K562 (cell line): ENCODE measurements at regions not wholly inside any gene's neighbourhood (a gene's known extent, or its start where the extent isn't known, plus 50 kb on each side); places are given as distances from the start of the nearest gene placed in this dataset.

Experiments
- TF ChIP-seq, protein P1 (sequence below): fragments of 450-650 bp; IDR thresholded peaks from 2 replicates; pipeline ENCODE4 v1.6.1; 2016; ENCODE audit warnings: mild to moderate bottlenecking, moderate library complexity

DNA sequence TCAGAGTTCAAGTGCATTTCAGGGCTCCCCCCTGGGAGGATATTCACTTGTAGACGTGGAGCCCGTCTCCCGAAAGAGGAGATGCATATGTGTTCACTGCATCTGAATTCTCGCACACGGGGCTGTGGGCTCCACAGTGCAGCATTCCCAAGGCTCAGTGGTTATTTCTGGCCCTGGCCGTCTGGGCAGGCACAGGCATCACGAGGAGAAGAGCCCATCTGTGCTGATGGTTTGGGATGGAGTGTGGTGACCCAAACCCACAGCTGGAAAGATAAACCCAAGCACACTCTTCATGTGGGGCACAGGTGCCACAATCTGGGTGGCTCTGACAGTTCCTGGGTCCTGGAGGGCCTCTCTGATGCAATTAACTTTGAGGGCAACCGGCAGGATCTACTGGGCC is 242.1 kb downstream of the TSHZ3 start (continued):
- TF ChIP-seq, protein P1, sequence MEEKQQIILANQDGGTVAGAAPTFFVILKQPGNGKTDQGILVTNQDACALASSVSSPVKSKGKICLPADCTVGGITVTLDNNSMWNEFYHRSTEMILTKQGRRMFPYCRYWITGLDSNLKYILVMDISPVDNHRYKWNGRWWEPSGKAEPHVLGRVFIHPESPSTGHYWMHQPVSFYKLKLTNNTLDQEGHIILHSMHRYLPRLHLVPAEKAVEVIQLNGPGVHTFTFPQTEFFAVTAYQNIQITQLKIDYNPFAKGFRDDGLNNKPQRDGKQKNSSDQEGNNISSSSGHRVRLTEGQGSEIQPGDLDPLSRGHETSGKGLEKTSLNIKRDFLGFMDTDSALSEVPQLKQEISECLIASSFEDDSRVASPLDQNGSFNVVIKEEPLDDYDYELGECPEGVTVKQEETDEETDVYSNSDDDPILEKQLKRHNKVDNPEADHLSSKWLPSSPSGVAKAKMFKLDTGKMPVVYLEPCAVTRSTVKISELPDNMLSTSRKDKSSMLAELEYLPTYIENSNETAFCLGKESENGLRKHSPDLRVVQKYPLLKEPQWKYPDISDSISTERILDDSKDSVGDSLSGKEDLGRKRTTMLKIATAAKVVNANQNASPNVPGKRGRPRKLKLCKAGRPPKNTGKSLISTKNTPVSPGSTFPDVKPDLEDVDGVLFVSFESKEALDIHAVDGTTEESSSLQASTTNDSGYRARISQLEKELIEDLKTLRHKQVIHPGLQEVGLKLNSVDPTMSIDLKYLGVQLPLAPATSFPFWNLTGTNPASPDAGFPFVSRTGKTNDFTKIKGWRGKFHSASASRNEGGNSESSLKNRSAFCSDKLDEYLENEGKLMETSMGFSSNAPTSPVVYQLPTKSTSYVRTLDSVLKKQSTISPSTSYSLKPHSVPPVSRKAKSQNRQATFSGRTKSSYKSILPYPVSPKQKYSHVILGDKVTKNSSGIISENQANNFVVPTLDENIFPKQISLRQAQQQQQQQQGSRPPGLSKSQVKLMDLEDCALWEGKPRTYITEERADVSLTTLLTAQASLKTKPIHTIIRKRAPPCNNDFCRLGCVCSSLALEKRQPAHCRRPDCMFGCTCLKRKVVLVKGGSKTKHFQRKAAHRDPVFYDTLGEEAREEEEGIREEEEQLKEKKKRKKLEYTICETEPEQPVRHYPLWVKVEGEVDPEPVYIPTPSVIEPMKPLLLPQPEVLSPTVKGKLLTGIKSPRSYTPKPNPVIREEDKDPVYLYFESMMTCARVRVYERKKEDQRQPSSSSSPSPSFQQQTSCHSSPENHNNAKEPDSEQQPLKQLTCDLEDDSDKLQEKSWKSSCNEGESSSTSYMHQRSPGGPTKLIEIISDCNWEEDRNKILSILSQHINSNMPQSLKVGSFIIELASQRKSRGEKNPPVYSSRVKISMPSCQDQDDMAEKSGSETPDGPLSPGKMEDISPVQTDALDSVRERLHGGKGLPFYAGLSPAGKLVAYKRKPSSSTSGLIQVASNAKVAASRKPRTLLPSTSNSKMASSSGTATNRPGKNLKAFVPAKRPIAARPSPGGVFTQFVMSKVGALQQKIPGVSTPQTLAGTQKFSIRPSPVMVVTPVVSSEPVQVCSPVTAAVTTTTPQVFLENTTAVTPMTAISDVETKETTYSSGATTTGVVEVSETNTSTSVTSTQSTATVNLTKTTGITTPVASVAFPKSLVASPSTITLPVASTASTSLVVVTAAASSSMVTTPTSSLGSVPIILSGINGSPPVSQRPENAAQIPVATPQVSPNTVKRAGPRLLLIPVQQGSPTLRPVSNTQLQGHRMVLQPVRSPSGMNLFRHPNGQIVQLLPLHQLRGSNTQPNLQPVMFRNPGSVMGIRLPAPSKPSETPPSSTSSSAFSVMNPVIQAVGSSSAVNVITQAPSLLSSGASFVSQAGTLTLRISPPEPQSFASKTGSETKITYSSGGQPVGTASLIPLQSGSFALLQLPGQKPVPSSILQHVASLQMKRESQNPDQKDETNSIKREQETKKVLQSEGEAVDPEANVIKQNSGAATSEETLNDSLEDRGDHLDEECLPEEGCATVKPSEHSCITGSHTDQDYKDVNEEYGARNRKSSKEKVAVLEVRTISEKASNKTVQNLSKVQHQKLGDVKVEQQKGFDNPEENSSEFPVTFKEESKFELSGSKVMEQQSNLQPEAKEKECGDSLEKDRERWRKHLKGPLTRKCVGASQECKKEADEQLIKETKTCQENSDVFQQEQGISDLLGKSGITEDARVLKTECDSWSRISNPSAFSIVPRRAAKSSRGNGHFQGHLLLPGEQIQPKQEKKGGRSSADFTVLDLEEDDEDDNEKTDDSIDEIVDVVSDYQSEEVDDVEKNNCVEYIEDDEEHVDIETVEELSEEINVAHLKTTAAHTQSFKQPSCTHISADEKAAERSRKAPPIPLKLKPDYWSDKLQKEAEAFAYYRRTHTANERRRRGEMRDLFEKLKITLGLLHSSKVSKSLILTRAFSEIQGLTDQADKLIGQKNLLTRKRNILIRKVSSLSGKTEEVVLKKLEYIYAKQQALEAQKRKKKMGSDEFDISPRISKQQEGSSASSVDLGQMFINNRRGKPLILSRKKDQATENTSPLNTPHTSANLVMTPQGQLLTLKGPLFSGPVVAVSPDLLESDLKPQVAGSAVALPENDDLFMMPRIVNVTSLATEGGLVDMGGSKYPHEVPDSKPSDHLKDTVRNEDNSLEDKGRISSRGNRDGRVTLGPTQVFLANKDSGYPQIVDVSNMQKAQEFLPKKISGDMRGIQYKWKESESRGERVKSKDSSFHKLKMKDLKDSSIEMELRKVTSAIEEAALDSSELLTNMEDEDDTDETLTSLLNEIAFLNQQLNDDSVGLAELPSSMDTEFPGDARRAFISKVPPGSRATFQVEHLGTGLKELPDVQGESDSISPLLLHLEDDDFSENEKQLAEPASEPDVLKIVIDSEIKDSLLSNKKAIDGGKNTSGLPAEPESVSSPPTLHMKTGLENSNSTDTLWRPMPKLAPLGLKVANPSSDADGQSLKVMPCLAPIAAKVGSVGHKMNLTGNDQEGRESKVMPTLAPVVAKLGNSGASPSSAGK, result no peak
